Sciatic nerve (tissue), 2 donors: ENCODE measurements at regions not wholly inside any gene's neighbourhood (a gene's known extent, or its start where the extent isn't known, plus 50 kb on each side); places are given as distances from the start of the nearest gene placed in this dataset.

Experiments
- ATAC-seq: fragments of 200-7000 bp; cut with Tn5 transposase; one replicate; pipeline ENCODE4 v1.9.1; 2020; ENCODE audit warnings: mild to moderate bottlenecking, moderate library complexity
- DNase-seq: peaks from one replicate; pipeline ENCODE4 v3.0.0-alpha.2; 2020; ENCODE audit warnings: low spot score
- intact Hi-C: fragments of 100-400 bp; cut with DNase I; formaldehyde crosslinking; loops from one replicate; pipeline ENCODE4 v1.14.2; 2022
- donor health status: DM: no; HTN: no; CAD: no.
- donor health status: DM: no; HTN: no; CAD: no.

DNA sequence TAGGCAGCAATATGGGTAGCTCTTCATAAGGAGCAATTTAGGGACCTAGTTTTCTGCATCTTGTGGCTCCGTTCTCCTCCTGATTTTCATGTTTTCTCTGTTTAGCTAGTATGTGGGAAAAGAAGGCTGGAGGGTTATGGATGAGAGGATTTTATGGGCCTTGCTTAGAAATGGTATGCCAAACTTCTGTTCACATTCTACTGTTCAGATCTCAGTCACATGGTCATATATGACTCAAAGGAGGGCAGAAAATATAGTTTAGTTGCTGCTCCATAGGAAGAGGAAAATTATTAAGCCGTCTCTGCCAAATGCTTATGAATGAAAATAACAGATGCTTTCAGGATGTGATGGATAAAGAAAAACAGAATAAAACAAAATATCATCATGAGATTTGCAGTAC is 361.8 kb upstream of the CWC22 start:
- ATAC-seq = no peak
- DNase-seq = no peak

DNA sequence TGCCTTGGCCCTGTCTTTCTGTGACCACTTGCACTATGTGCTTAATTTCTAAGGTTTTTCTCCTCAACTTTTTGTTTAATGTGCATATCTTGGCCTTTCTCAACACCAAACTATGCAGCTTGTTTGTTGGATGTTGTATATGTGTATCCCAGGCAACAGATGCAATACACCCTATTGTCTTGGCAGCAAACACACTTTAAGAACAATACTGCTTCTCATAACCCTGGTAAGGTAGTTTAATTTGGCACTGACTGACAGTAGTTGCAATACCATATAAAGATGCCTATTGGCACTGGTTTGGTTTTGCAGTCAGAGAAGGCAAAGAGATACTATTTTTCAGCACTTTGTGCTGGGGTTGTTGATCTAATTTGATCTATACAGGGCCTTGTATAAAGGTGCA is 360.7 kb upstream of the CWC22 start:
- ATAC-seq (no peak), DNase-seq (no peak)
- intact Hi-C loops = no loop called here

More for the DNA sequence above, 361.8 kb upstream of the CWC22 start:
- intact Hi-C loops = no loop called here

DNA sequence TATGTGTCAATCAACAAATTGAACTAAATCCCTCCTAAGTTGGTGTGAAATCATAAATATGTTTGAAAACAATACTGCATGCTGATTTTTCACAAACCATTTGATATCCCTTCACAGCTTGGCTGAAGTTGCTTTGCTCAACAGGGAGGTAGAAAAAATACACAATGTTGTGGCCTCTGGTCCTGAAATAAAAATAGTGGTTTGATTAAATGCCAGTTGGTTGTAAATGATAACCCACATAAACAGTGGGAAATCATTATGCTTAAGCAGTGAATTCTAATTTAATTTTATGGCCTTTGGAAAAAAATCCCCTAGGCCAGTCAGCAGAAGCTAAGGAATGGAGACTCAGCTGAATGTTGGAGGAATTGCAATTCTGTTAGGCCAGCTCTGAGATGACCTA is 359.4 kb upstream of the CWC22 start:
- ATAC-seq = no peak
- DNase-seq = no peak
- intact Hi-C loops = no loop called here

DNA sequence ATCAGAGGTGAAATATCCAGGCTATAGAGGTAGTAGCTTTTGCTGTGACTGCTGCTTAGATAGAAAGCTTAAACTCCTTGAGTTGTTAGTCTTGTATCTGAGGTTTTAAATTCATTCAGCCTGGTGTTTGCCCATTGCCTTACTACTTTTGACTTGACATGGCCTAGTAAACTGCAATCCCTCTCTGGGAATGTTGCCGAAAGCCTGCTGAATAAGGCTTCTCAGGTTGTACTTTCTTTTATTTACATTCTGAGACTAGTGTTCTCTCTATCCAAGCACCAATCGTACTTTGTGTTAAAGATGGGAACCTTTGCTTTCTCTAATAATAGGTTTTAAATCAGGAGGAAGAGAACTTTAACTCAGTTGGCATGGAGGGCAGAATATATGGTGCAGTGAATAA is 357.6 kb upstream of the CWC22 start:
- no peak for DNase-seq
- intact Hi-C loops = no loop called here
- ATAC-seq = no peak

DNA sequence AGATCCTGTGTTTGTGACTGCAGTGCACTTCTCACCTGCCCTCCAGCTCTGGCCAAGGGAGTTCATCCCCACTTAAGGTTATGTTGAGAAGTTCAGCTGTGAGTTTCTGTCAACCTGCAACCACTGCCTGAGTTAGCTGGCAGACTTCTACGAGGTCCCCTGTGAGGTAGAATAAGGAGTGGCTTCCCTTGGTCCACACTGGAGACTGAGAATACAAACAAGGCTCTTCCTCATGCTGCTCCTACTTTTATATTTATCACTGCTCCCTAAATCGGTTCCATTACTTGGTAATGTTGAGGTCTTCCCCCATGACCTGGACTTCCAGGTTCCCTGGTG is 353.2 kb upstream of the CWC22 start:
- DNase-seq = no peak
- no peak for ATAC-seq

DNA sequence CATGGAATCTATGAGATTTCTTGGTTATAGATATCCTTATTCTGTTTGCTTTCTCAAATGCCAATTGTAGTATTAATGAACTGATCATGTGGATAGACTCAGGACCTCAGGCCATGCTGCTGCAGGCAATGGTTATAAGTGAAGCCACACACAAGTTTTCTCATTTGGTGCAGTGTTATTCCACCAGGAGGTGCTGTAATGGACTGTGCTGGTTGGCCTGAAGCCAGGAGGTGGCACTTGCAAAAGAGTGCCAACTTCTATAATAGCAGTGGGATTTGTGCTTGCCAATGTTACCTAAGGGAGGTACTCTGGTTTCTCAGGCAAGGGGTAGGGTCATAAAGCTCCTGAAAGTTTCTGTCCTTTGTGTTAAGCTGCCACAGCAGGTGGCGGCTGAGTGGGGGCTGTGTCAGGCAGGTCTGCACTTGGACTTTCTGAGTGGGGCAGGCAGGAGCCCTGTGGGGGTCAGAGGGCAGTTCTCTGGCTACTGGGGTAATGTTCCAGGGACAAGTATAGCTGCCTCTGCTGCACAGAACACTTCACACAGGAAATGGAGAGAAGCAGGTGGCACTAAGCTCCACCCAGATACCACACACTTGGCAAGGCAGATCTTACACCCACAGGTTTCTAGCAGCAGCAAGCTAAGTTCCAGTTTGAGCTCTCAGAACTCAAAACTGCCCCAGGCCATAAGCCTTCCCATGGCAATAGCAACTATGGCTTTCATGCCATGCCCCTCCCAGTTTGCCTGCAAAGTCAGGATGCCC is 352.6 kb upstream of the CWC22 start:
- intact Hi-C loops = no loop called here
- no peak for ATAC-seq
- DNase-seq = no peak

More for the DNA sequence above, 353.2 kb upstream of the CWC22 start:
- intact Hi-C loops = no loop called here

DNA sequence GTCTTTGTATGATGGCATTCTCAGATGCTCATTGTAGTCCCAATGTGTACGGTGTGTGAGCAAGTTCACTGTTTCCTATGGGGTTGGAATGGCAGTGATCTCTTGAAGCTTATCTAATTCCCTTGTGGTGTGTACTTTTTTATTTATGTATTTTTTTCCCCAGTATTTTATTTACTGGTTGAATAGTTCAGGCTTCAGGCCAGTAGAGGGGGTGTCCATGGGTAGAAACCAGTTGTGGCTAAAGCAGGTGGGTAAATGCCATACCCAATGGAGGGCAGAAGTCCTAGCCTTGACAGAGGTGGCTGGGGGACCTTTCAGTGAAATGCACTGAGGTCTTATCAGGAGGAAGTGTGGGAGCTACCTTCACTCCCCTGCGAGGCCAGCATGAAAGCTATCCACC is 351.4 kb upstream of the CWC22 start:
- DNase-seq (no peak), ATAC-seq (no peak)
- intact Hi-C loops = no loop called here

DNA sequence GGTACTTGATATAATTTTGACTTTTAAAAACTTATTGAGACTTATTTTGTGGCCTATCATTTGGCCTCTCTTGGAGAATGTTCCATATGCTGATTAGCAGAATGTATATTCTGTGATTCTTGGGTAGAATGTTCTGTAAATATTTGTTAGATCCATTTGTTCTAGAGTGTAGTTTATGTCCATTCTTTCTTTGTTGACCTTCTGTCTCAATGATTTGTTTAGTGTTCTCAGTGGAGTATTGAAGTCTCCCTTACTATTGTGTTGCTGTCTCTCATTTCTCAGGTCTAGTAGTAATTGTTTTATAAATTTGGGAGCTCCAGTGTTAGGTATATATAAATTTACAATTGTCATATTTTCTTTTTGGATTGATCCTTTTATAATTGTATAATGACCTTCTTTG is 349.6 kb upstream of the CWC22 start:
- ATAC-seq (no peak), DNase-seq (no peak)
- intact Hi-C loops = no loop called here

DNA sequence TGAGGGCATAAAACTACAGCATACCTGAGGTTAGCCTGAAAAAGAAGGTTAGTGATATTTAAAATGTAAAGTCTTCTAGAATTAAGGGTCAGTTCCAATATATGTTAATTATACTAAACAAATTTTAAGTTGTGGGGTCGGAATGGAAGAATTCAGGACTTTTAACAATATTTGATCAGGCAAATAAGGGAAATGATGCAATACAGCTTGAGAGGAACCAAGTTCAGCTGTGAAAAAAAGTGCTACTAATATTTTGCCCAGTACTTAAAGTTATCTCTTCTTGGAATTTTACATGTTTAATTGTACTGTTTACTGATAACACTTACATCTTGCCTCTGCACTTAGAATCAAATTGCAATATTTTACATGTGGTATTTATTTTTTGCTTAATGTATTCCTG is 345.5 kb upstream of the CWC22 start:
- intact Hi-C loops = no loop called here
- DNase-seq = no peak
- ATAC-seq = no peak

DNA sequence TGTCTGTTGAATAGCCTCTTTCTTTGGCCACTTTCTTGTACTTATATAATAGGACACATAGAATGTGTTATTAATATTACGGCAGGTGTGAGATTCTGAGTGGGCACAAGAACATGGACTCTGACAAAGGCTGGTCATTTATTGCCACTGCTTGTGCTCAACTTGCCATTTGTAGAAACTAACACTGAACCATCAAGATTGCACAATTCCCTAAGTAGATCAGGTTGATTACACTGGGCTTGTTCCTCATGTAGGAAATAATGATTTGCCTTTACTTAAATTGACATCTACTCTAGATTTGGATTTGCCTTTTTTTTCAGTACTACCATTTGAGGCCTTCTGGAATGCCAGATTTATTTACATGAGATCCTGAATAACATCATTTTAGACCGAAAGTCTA is 342.7 kb upstream of the CWC22 start:
- no peak for ATAC-seq
- intact Hi-C loops = no loop called here
- DNase-seq = no peak

DNA sequence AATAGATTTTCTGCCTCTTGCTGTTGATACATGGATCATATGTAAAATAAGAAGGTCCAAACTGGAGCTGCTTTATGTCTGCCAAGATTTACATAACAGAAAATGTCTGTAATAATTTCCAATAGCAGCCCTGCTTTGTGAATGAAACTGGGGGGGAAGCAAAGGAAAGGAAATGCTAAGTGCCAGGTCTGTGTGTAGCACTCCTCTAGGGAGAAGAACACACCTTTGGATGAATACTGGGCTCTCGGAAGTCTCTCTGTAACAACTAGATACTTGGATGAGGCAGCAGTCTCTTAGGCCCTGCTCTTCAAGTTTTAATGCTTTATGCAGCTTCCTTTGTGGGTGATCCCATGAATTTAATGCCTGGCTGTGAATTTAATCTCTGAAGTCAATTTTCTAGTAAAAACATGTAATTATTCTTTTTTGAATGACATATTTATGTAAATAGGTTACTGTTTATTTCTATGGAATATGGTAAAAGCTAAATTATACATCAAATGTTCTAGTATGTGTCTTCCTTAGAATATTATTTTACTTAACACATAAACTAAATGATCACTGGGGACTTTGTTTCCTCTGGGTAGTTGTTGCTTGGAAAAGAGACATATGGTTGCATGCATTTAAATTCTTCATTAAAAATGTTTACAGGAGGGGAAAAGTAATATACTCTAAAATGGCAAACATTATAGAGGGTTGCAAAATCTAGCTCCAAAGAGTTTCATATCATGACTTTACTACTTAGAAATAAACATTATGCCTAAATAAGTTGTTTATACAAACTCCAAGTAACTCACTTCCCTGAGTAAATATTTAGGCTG is 336.6 kb upstream of the CWC22 start:
- ATAC-seq = no peak
- DNase-seq = no peak
- intact Hi-C loops = no loop called here

DNA sequence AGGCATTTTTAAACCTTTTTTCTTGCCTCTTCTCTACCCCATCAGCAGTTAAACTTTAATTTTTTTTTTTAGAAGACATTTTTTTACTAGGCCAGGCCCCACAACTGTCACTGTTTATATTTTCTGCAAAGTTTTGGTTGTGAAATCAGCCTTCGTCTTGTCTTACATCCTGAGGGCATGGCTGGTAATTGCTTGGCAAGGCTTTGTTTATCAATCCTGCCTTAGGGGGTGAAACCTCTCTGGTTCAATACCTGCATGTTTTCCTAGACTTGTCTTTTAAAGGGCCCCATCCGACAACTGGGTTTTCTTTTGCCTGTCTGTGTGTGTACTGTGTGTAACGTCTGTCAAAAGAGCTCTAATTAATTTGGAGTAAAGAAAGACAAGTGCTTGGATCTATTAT is 330.0 kb upstream of the CWC22 start:
- no peak for DNase-seq
- intact Hi-C loops = no loop called here
- no peak for ATAC-seq

DNA sequence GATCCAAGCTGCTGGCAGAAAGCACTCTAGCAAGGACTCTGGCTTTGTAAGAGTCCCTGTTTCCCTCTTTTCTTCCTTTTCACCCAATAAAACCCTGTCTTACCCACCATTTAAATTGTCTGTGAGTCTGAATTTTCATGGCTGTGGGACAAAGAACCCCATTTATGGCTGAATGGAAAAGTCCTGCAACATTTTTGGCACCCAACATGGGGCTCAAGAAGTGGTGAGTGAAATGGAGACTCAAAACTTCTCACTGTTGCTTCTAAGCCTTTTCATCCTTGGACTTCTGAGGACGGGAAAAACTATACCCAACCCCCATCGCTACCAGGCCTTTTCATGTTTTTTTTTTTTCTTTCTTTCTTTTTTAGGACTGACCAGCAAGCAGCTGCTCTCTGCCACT is 329.5 kb upstream of the CWC22 start:
- intact Hi-C loops = no loop called here
- DNase-seq (no peak), ATAC-seq (no peak)

DNA sequence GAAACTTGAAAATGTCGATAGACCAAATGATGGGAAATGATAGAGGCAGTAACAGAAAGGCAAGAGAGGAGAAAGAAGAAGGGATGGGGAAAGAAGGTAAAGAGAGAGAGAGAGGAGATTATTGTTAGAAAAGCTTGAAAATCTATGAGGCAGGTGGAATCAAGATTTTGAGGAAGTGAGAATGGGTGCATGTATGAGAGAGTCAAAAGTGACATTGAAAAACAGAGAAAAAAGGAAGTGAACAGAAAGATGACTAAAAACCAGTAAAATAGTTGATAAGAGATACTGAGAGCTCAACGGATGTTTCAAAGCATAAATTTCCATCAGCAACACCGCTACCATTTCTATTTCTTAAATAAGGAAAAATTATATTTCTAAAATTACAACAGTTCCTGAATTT is 327.4 kb upstream of the CWC22 start:
- DNase-seq (no peak), ATAC-seq (no peak)
- intact Hi-C loops = no loop called here

DNA sequence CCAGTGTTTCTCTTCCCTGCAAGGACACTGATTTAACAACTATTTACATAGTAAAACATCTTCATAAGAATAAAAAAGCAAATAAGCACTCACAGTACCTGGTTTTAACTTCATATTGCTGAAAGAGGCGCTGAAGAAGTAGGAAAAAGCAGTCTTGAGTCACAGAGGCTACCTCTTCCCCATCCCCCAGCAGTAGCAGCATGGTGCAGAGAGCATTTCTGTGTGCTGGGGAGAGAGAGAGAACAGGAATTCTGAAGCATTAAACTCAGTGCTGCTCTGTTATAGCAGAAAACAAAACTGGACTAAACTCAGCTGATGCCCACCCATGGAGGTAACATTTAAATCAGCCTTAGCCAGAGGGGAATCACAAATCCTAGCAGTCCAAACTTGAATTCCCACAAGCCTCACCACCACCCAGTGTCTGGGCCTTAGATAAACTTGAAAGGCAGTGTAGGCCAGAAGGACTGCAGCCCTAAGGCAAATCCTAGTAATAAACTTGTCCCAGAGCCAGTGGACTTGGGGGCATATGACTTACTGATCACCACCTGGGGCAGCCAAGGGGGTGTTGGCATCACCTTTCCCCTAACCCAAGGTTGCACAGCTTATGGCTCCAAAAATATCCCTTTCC is 321.8 kb upstream of the CWC22 start:
- intact Hi-C loops = no loop called here
- DNase-seq = no peak
- no peak for ATAC-seq

DNA sequence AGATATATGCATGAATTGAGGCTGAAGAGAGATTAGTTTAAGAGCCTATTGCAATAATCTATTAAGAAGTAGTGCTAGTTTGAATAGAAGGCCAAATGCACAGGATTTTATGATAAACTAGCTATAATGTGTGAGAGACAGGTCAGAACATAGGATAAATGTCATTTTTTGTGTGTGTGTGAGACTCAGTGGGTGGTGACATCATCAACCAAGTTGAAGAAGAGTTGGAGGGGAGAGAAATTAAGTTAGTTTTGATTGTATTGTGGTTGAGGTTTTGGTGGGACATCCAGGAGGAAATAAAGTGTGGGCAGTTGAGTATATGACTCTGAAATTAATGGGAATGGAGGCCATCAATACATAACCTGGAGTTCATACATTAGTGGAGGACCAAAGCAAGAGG is 320.1 kb upstream of the CWC22 start:
- ATAC-seq (no peak), DNase-seq (no peak)
- intact Hi-C loops = no loop called here

DNA sequence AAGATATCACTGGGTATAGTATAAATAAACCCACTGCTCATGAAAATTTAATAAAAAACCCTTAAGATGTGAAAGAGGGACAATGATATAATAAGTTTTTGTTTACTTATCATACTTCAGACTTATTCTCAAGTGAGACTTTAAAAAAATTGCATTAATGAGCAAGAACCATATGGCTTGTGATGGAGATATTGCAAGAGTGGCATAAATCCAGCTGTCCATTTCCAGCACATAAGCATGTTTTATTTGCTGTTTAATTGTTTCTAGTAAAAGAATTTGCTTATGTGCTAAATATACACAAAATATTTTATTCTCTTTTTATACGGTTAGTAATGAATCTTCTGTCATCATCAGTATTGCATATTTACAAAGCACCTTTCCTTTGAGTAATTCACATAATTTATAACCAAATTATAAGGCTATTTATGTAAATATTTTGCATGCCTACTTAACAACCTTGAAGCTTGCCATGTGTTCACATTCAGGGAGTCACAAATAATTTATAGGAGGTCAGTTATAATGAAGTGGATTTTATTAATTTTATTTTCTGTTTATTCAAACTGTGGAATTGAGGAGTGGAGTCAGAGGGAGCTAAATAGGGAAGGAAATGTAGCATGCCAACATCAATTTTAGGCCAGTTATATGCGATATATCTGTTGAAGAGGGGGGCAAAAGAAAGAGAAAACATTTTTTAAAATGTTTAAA is 318.5 kb upstream of the CWC22 start:
- DNase-seq (no peak), ATAC-seq (no peak)
- intact Hi-C loops = no loop called here

DNA sequence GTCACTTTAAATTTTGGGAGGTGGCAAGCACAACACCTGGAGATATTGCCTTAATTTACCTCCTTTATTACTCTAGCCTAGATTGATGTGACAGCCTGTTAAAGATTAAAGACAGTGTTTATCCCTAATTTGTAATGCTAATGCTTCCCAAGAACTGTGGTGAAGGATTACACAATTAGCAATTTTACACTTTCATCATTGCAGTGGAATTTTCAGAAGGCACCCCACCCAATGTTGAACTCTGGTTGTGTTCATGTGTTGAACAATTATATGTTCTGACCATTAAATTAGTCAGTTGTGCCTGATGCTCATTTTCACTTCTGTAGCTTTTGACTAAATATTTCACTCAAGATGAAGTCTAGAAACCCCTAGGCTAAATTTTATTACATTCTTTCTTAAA is 317.1 kb upstream of the CWC22 start:
- DNase-seq (no peak), ATAC-seq (no peak)
- intact Hi-C loops = no loop called here

DNA sequence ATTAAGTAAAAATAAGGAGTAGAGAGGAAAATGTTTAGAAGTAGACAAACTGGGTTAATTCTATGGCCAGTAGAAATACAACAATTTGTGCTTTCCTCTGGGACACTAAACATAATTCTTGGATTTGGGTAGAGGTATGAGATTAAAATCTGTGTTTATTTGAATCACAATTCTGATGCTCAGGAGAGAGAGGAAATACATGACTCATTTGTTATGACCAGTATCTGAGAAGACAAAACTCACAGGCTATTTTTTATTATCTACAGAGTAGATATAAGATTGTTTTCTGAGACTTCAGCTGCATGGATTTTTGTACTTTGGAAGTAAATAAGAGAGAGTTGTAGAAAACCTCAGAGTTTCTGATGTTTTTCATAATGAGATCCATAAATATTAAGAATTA is 315.7 kb upstream of the CWC22 start:
- no peak for ATAC-seq
- intact Hi-C loops = no loop called here
- DNase-seq = no peak
